Gastrocnemius medialis (tissue), 4 donors: ENCODE measurements at regions not wholly inside any gene's neighbourhood (a gene's known extent, or its start where the extent isn't known, plus 50 kb on each side); places are given as distances from the start of the nearest gene placed in this dataset.

Experiments
- ATAC-seq, 2 donors: fragments of 150-250 bp; one replicate each; pipeline ENCODE4 v1.9.1; 2016
- DNase-seq, 2 donors: peaks; one replicate each; pipeline ENCODE4 v3.0.0-alpha.2; 2019
- H3K27ac ChIP-seq, 4 donors: fragments of 200-600 bp; sonication (generic); 1 replicate in 1 of 4; 2 replicates in 3 of 4; pipeline ENCODE4 v1.5.1; 2016 to 2018; ENCODE audit warnings: mild to moderate bottlenecking in 2 of 4, moderate library complexity in 1 of 4
- H3K27me3 ChIP-seq, 3 donors: fragments of 200-600 bp; sonication (generic) in 2 of 3; 1 replicate in 1 of 3; 2 replicates in 2 of 3; pipeline versions ENCODE4 v1.5.1 to v1.6.0; 2016 to 2019; ENCODE audit warnings: mild to moderate bottlenecking in 1 of 3, moderate library complexity in 1 of 3
- H3K36me3 ChIP-seq, 2 donors: fragments of 200-600 bp; sonication (generic) in 1 of 2; one replicate each; pipeline ENCODE4 v1.5.1; 2017 to 2018
- H3K4me1 ChIP-seq, 2 donors: fragments of 200-600 bp; sonication (generic) in 1 of 2; one replicate each; pipeline ENCODE4 v1.5.1; 2016 to 2017; ENCODE audit warnings: mild to moderate bottlenecking in 2 of 2
- H3K4me3 ChIP-seq, 4 donors: fragments of 200-600 bp; sonication (generic) in 3 of 4; 1 replicate in 1 of 4; 2 replicates in 3 of 4; pipeline ENCODE4 v1.5.1; 2016 to 2019; ENCODE audit warnings: mild to moderate bottlenecking in 2 of 4
- H3K9me3 ChIP-seq, 3 donors: fragments of 200-600 bp; sonication (generic) in 2 of 3; 1 replicate in 1 of 3; 2 replicates in 2 of 3; pipeline ENCODE4 v1.5.1; 2016 to 2019
- CTCF ChIP-seq, 5 experiments: fragments of 450-650 bp in 3 of 5; fragments of 200-600 bp in 2 of 5; sonication (generic) in 2 of 5; IDR thresholded peaks in 4 of 5; conservative IDR thresholded peaks in 1 of 5; 1 replicate in 4 of 5; 2 replicates in 1 of 5; pipeline ENCODE4 v1.5.1; 2016 to 2019; ENCODE audit warnings: antibody characterized with exemption in 5 of 5, mild to moderate bottlenecking in 3 of 5, moderate library complexity in 3 of 5
- POLR2A ChIP-seq, 2 donors: fragments of 450-650 bp; IDR thresholded peaks; one replicate each; pipeline ENCODE4 v1.6.1; 2017; ENCODE audit warnings: antibody characterized with exemption in 2 of 2, mild to moderate bottlenecking in 2 of 2, moderate library complexity in 2 of 2
- in situ Hi-C, 4 donors: fragments of 200-750 bp; cut with MboI; loops; one replicate each; pipeline versions ENCODE4 v1.15.0 to v1.8.0; 2017; ENCODE audit warnings: low sequenced_read_pairs in 4 of 4
- intact Hi-C: fragments of 100-400 bp; cut with DNase I; formaldehyde crosslinking; loops from one replicate; pipeline ENCODE4 v1.15.1; 2023; ENCODE audit warnings: low total_unique reads

GRCh38 chr2:150097402-150097801, 390.1 kb downstream of the RND3 start:
- intact Hi-C loops, result no loop called here
- no peak overlapping the region for H3K27ac ChIP-seq
- no peaks in the 10 kb centered on the region for H3K27me3 ChIP-seq
- TF ChIP-seq POLR2A (IDR thresholded peaks at IDR 0.05), result no peak
- TF ChIP-seq CTCF (IDR thresholded peaks at IDR 0.05 in 4 of 5, conservative IDR thresholded peaks at IDR 0.05 in 1 of 5), result no peak
- peaks cover under 1 to 4% of the 10 kb centered on the region in 2 donors for H3K4me1 ChIP-seq
- ATAC-seq (no peak), DNase-seq (no peak)
- no peaks in the 10 kb centered on the region for H3K9me3 ChIP-seq
- H3K36me3 ChIP-seq, result no peaks in the 10 kb centered on the region
- in situ Hi-C loops, result no loop called here
- no peak overlapping the region for H3K4me3 ChIP-seq

GRCh38 chr2:150095361-150096095, 391.9 kb downstream of the RND3 start:
- no peak for TF ChIP-seq POLR2A (IDR thresholded peaks at IDR 0.05)
- no peak for TF ChIP-seq CTCF (IDR thresholded peaks at IDR 0.05 in 4 of 5, conservative IDR thresholded peaks at IDR 0.05 in 1 of 5)
- no peaks in the 10 kb centered on the region for H3K27me3 ChIP-seq
- no peak for ATAC-seq
- peaks cover 7 to 13% of the 10 kb centered on the region in 2 donors for H3K4me1 ChIP-seq
- no peaks in the 10 kb centered on the region for H3K36me3 ChIP-seq
- DNase-seq, result no peak
- in situ Hi-C loops (no loop called here), intact Hi-C loops (no loop called here)
- no peaks in the 10 kb centered on the region for H3K9me3 ChIP-seq
- H3K4me3 ChIP-seq, result no peak overlapping the region
- no peak overlapping the region for H3K27ac ChIP-seq

- Histone ChIP-seq H3K27me3 (no peaks in the 10 kb centered on the region), H3K9me3 (no peaks in the 10 kb centered on the region), H3K4me1 (peaks cover 7 to 13% of the 10 kb centered on the region in 2 donors), H3K4me3 (no peak overlapping the region), H3K27ac (no peak overlapping the region), H3K36me3 (no peaks in the 10 kb centered on the region)
- in situ Hi-C loops, result no loop called here
- peak in 1 of 2 donors; percentile 33 for ATAC-seq
- intact Hi-C loops, result no loop called here
- no peak for TF ChIP-seq POLR2A (IDR thresholded peaks at IDR 0.05)
- no peak for TF ChIP-seq CTCF (IDR thresholded peaks at IDR 0.05 in 4 of 5, conservative IDR thresholded peaks at IDR 0.05 in 1 of 5)
- no peak for DNase-seq
These were observed 395.6 kb downstream of the RND3 start for GRCh38 chr2:150091846-150092245.

- Histone ChIP-seq H3K9me3 (no peaks in the 10 kb centered on the region), H3K4me1 (peaks cover 7 to 13% of the 10 kb centered on the region in 2 donors), H3K27ac (no peak overlapping the region), H3K36me3 (no peaks in the 10 kb centered on the region), H3K27me3 (no peaks in the 10 kb centered on the region), H3K4me3 (no peak overlapping the region)
- TF ChIP-seq POLR2A (IDR thresholded peaks at IDR 0.05), result no peak
- TF ChIP-seq CTCF (IDR thresholded peaks at IDR 0.05 in 4 of 5, conservative IDR thresholded peaks at IDR 0.05 in 1 of 5), result no peak
- in situ Hi-C loops, result no loop called here
- no peak for DNase-seq
- ATAC-seq, result no peak
- intact Hi-C loops, result no loop called here
These were observed 397.4 kb downstream of the RND3 start for GRCh38 chr2:150090031-150090430.

- no peak overlapping the region for H3K4me3 ChIP-seq
- H3K27me3 ChIP-seq, result no peaks in the 10 kb centered on the region
- in situ Hi-C loops, result no loop called here
- TF ChIP-seq POLR2A (IDR thresholded peaks at IDR 0.05), result no peak
- no peak for TF ChIP-seq CTCF (IDR thresholded peaks at IDR 0.05 in 4 of 5, conservative IDR thresholded peaks at IDR 0.05 in 1 of 5)
- ATAC-seq (no peak), DNase-seq (no peak)
- H3K36me3 ChIP-seq, result no peaks in the 10 kb centered on the region
- no peaks in the 10 kb centered on the region for H3K9me3 ChIP-seq
- no peak overlapping the region for H3K27ac ChIP-seq
- intact Hi-C loops, result no loop called here
- H3K4me1 ChIP-seq, result peaks cover 7 to 13% of the 10 kb centered on the region in 2 donors
These were observed 398.9 kb downstream of the RND3 start for GRCh38 chr2:150088538-150088937.
